ENCODE measurements at regions not wholly inside any gene's neighbourhood (a gene's known extent, or its start where the extent isn't known, plus 50 kb on each side); places are given as distances from the start of the nearest gene placed in this dataset.

DNA sequence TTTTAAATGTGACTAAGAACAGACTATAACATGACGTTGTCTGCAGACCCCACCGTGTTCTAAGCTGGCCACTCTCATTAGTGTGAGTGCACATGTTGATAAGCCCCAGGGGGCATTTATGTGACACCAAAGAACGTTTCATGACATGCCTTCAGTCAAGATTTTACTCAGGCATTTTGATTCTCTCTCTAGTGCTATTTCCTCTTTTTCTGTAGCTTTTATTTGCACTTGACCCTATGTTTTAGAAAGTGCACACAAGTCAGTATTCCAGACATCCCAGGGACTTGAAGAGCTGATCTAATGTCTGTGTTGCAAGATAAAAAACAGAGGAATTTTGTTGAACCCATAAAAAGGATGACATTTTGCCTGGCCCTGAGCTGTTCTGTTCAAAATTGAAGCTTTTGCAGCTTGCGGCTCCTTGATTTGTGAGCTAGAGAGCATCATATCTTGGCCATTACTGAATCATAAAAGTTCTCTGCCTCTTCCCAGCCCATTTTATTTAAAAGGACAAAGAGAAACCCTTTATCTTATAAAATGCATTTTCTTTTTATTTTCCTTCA lies 80.9 kb upstream of the TYRP1 start:
- no peak overlapping the region for H3K4me3 ChIP-seq (ENCODE audit: low read length)
- no peak for DNase-seq (ENCODE audit: low read depth)
- TF ChIP-seq, protein P1, sequence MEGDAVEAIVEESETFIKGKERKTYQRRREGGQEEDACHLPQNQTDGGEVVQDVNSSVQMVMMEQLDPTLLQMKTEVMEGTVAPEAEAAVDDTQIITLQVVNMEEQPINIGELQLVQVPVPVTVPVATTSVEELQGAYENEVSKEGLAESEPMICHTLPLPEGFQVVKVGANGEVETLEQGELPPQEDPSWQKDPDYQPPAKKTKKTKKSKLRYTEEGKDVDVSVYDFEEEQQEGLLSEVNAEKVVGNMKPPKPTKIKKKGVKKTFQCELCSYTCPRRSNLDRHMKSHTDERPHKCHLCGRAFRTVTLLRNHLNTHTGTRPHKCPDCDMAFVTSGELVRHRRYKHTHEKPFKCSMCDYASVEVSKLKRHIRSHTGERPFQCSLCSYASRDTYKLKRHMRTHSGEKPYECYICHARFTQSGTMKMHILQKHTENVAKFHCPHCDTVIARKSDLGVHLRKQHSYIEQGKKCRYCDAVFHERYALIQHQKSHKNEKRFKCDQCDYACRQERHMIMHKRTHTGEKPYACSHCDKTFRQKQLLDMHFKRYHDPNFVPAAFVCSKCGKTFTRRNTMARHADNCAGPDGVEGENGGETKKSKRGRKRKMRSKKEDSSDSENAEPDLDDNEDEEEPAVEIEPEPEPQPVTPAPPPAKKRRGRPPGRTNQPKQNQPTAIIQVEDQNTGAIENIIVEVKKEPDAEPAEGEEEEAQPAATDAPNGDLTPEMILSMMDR (IDR thresholded peaks at IDR 0.05; ENCODE audit: insufficient read depth, low read depth, low read length, missing control alignments), result no peak

DNA sequence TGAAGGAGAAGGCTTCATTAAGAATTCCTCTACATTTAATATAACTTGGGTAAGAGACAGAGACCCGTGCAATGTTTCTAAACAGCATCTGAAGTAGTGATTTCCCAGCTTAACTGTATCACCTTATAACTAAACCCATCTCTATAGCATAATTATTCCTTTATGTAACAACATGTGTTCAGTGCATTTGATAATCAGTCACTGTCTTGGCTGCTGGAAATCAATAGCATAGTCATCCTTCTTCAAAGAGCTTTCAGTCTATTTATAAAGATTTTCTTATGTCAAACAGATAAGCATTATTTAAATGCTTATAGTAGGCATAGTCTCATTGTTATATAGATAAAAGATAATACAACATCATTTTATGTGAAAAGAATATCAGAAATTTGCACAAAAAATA lies 80.1 kb upstream of the TYRP1 start:
- TF ChIP-seq, protein P1 (IDR thresholded peaks at IDR 0.05; ENCODE audit: insufficient read depth, low read depth, low read length, missing control alignments), result no peak
- DNase-seq (ENCODE audit: low read depth), result no peak
- no peak overlapping the region for H3K4me3 ChIP-seq (ENCODE audit: low read length)

DNA sequence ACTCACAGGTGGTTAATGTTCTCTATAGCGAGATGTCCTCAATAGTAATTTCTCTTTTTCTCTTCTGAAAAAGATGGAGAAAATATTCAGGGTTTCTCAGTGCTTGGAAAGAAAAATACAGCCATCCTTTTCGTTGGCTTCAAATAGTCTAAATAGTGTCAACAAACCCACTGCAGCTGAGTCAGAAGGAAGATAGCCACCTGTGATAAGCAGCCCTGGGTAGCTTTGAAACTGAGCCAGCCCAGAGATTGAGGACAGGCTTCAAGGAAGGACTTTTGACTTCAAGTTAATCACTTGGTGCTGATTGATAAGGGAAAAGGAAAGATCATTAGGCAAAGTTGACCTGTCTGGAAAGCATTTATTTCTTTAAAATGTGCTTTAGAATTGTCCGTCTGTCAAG lies 78.7 kb upstream of the TYRP1 start:
- TF ChIP-seq, protein P1 (IDR thresholded peaks at IDR 0.05; ENCODE audit: insufficient read depth, low read depth, low read length, missing control alignments), result no peak
- H3K4me3 ChIP-seq (ENCODE audit: low read length), result no peak overlapping the region
- no peak for DNase-seq (ENCODE audit: low read depth)

DNA sequence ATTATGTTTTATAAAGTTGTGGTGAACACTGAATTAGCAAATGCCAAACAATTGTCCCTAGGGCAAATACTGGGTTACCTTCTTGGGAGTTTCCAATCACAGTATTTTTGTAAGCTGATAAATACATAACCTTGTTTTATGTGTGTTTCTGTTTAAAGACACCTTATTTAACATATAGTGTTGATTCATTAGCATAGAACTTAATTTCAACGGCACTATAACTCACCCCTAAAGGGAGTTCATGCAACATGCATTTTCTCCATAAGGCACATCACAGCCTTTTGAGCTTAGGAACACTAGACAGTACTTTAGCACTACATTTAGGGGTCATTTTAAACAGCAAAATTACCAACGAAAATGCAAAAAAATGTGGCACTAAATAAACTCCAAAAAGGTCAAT lies 74.2 kb upstream of the TYRP1 start:
- no peak overlapping the region for H3K4me3 ChIP-seq (ENCODE audit: low read length)

DNA sequence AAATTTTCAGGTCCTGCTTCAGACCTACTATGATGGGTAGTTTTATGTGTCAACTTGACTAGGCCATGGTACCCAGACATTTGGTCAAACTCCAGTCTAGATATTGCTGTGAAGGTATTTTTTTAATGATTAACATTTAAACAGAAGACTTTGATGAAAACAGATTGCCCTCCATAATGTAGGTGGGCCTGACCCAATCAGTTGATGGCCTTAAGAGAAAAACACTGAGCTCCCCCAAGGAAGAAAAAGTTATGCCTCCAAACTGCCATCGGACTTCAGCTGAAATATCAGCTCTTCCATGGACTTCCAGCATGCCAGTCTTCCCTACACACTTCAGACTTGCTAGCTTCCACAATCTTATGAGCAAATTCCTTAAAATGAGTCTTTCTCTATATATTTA lies 67.3 kb upstream of the TYRP1 start:
- DNase-seq (ENCODE audit: low read depth), result no peak
- TF ChIP-seq, protein P1 (IDR thresholded peaks at IDR 0.05; ENCODE audit: insufficient read depth, low read depth, low read length, missing control alignments), result no peak
- H3K4me3 ChIP-seq (ENCODE audit: low read length), result no peak overlapping the region

More for the DNA sequence above, 74.2 kb upstream of the TYRP1 start:
- TF ChIP-seq, protein P1 (IDR thresholded peaks at IDR 0.05; ENCODE audit: insufficient read depth, low read depth, low read length, missing control alignments), result no peak
- DNase-seq (ENCODE audit: low read depth), result no peak

DNA sequence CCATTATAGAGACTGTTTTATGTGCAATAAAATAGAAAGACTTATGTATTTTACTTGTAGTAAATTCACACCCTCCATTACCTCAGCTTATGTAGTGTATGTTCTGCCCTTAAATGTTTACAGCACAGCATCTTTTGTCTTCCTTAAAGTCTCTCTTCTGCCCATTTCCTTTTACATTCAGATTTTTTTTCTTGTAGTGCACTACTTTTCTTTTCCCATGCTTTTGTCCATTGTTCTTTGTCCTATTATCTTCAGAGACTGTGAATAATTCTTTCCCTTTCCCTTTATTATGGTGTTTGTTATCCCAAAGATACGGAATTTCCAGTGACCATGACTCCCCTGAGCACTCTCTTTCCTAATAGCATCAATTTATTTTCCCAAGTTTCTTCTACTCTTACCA lies 66.1 kb upstream of the TYRP1 start:
- H3K4me3 ChIP-seq (ENCODE audit: low read length), result no peak overlapping the region
- TF ChIP-seq, protein P1 (IDR thresholded peaks at IDR 0.05; ENCODE audit: insufficient read depth, low read depth, low read length, missing control alignments), result no peak
- no peak for DNase-seq (ENCODE audit: low read depth)

DNA sequence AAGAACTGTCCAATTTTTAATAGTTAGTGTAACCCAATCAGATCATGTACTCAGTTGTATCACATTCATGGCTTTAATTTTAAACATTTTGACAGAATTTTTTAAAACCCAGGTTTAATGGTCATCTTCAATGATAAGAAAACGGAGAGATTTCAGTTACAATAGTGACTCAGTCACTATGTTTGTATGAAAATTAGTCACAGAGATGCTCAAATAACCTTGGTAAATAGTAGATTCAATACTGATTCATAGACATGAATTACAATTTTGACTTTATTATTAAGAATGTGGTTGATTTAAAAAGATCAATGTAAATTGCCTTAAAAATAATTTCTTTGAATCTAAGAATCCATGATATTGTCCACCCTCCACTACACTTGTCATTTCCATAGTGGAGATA lies 64.6 kb upstream of the TYRP1 start:
- TF ChIP-seq, protein P1 (IDR thresholded peaks at IDR 0.05; ENCODE audit: insufficient read depth, low read depth, low read length, missing control alignments), result no peak
- no peak overlapping the region for H3K4me3 ChIP-seq (ENCODE audit: low read length)
- no peak for DNase-seq (ENCODE audit: low read depth)
